Liver (tissue), 6 donors: ENCODE measurements at regions not wholly inside any gene's neighbourhood (a gene's known extent, or its start where the extent isn't known, plus 50 kb on each side); places are given as distances from the start of the nearest gene placed in this dataset.
"Not testable (repeated sequence)": the region's sequence is repeated elsewhere in the genome, so short reads cannot be mapped to it uniquely, and the experiment has no call there.

Source experiments
- DNase-seq: peaks from one replicate; pipeline ENCODE4 v3.0.0-alpha.2; 2017; ENCODE audit warnings: low spot score
- H3K27ac ChIP-seq, 2 donors: one replicate each; pipeline ENCODE4 v1.7.0; 2013; ENCODE audit warnings: inconsistent platforms in 2 of 2, low read length in 2 of 2, control low read depth in 1 of 2, low read depth in 1 of 2, mild to moderate bottlenecking in 1 of 2
- H3K27me3 ChIP-seq, 4 donors: one replicate each; pipeline versions ENCODE4 v1.6.1 to v1.7.0; 2013; ENCODE audit warnings: low read length in 3 of 4, inconsistent platforms in 1 of 4, mild to moderate bottlenecking in 1 of 4, moderate library complexity in 1 of 4; ENCODE audit not compliant: control insufficient read depth in 4 of 4, insufficient read depth in 4 of 4
- H3K36me3 ChIP-seq, 4 donors: one replicate each; pipeline versions ENCODE4 v1.6.1 to v1.7.0; 2013; ENCODE audit warnings: low read length in 3 of 4, mild to moderate bottlenecking in 3 of 4, low read depth in 1 of 4, moderate library complexity in 1 of 4; ENCODE audit not compliant: control insufficient read depth in 4 of 4, insufficient read depth in 3 of 4
- H3K4me1 ChIP-seq, 4 donors: one replicate each; pipeline versions ENCODE4 v1.6.1 to v1.7.0; 2013; ENCODE audit warnings: low read length in 3 of 4, mild to moderate bottlenecking in 3 of 4, moderate library complexity in 1 of 4; ENCODE audit not compliant: control insufficient read depth in 4 of 4, insufficient read depth in 4 of 4
- H3K4me3 ChIP-seq, 3 donors: one replicate each; pipeline versions ENCODE4 v1.6.1 to v1.7.0; 2013; ENCODE audit warnings: low read length in 3 of 3, control low read depth in 1 of 3, low read depth in 1 of 3, mild to moderate bottlenecking in 1 of 3
- H3K9ac ChIP-seq, 2 donors: one replicate each; pipeline ENCODE4 v1.7.0; 2013; ENCODE audit warnings: low read length in 2 of 2, mild to moderate bottlenecking in 2 of 2, moderate library complexity in 2 of 2, control low read depth in 1 of 2, low read depth in 1 of 2
- H3K9me3 ChIP-seq, 4 donors: one replicate each; pipeline versions ENCODE4 v1.6.1 to v1.7.0; 2013; ENCODE audit warnings: low read length in 3 of 4; ENCODE audit not compliant: control insufficient read depth in 4 of 4
- WGBS: extraction: QIAGEN DNeasy Blood & Tissue Kit; methylation state at CpG from one replicate; pipeline ENCODE4 v1.1.7; 2013; 5-methylcytosine and 5-hydroxymethylcytosine counted together
- donor health status: healthy.
- donor health status: healthy.
- donor health status: healthy.

DNA sequence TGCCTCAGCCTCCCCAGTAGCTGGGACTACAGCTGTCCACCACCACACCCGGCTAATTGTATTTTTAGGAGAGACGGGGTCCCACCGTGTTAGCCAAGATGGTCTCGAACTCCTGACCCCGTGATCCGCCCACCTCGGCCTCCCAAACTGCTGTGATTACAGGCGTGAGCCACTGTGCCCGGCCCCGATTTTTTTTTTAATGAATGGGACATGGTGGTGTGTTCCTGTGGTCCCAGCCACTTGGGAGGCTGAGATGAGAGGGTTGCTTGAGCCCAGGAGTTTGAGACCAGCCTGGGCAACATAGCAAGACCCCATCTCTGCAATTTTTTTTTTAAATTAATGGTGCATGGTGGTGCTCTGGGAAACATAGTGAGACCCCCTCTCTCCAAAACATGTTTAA lies 143.6 kb upstream of the TPTE start:
- H3K9ac ChIP-seq, H3K27me3 ChIP-seq, H3K36me3 ChIP-seq, DNase-seq, H3K9me3 ChIP-seq, H3K4me1 ChIP-seq, H3K27ac ChIP-seq, H3K4me3 ChIP-seq: not testable (repeated sequence)
- WGBS = 72% methylated on average over 10 of the region's 10 CpGs

- not testable (repeated sequence) for DNase-seq, H3K27me3 ChIP-seq, H3K27ac ChIP-seq, H3K9me3 ChIP-seq, H3K36me3 ChIP-seq, H3K4me1 ChIP-seq, H3K4me3 ChIP-seq, H3K9ac ChIP-seq
- WGBS = 85% methylated on average over 9 of the region's 9 CpGs
Observed at GRCh38 chr21:10379816-10380215, 141.6 kb upstream of the TPTE start.

DNA sequence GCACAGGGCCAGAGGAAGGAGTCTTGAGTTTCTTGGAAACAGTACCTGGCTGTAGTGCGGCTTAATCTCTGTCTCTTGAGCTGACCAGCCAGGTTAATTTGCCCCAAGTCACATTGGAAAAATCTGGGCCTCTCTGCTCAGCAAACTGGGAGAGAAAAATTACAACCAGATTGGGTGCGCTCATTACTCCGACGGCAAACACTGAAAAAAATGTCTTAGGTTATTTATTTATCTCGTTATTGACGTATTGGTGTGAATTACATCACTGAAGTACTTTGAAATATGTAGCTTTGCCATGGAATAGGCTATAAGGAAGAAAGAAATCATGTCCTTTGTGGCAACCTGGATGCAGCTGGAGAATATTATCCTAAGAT lies 139.7 kb upstream of the TPTE start:
- H3K36me3 ChIP-seq, H3K27me3 ChIP-seq, H3K4me3 ChIP-seq, H3K27ac ChIP-seq, H3K9ac ChIP-seq, DNase-seq, H3K4me1 ChIP-seq: not testable (repeated sequence)
- peaks cover 0 to 12% (median 7%) of the 10 kb centered on the region in 4 donors for H3K9me3 ChIP-seq
- 73% methylated on average over 6 of the region's 6 CpGs for WGBS

- H3K27me3 ChIP-seq, H3K4me3 ChIP-seq, H3K9ac ChIP-seq, H3K4me1 ChIP-seq, H3K36me3 ChIP-seq, H3K27ac ChIP-seq, DNase-seq: not testable (repeated sequence)
- 65% methylated on average over 8 of the region's 8 CpGs for WGBS
- H3K9me3 ChIP-seq = peaks cover 2 to 12% (median 8%) of the 10 kb centered on the region in 4 donors
Observed at GRCh38 chr21:10382135-10382534, 139.2 kb upstream of the TPTE start.

- H3K4me1 ChIP-seq, H3K27me3 ChIP-seq, H3K27ac ChIP-seq, H3K36me3 ChIP-seq, DNase-seq, H3K4me3 ChIP-seq, H3K9ac ChIP-seq: not testable (repeated sequence)
- peaks cover 2 to 12% (median 9%) of the 10 kb centered on the region in 4 donors for H3K9me3 ChIP-seq
- 55% methylated on average over 5 of the region's 5 CpGs for WGBS
Observed at GRCh38 chr21:10382580-10382979, 138.8 kb upstream of the TPTE start.

DNA sequence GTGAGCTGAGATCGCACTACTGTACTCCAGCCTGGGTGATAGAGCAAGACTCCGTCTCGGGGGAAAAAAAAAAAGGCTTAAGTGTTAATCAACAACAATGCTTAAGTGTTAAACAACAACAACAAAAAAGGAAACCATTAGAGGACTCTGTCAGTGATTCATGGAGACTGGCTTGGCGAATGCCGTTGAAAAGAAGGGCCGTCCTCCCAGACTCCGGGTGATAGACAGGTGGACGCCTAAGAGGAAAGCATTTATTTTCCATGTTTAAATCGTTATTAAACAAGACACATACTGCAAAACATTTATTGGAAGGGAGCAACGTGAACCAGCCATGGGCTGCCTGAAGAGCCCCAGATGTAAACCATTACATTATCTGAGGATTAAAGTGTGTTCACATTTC lies 137.8 kb upstream of the TPTE start:
- not testable (repeated sequence) for H3K27me3 ChIP-seq, H3K36me3 ChIP-seq, H3K4me3 ChIP-seq, H3K9ac ChIP-seq, H3K27ac ChIP-seq, DNase-seq, H3K4me1 ChIP-seq
- H3K9me3 ChIP-seq = peaks cover 2 to 12% (median 10%) of the 10 kb centered on the region in 4 donors
- 75% methylated on average over 10 of the region's 10 CpGs for WGBS

DNA sequence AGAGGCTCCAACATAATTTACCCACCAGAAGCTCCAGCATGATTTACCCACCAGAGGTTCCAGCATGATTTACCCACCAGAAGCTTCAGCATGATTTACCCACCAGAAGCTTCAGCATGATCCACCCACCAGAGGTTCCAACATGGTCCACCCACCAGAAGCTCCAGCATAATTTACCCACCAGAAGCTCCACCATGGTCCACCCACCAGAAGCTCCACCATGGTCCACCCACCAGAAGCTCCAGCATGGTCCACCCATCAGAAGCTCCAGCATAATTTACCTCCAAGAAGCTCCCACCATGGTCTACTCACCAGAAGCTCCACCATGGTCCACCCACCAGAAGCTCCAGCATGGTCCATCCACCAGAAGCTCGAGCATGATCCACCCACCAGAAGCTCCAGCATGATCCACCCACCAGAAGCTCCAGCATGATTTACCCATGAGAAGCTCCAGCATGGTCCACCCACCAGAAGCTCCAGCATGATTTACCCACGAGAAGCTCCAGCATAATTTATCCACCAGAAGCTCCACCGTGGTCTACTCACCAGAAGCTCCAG lies 137.0 kb upstream of the TPTE start:
- not testable (repeated sequence) for H3K4me3 ChIP-seq, H3K27ac ChIP-seq, H3K27me3 ChIP-seq, DNase-seq, H3K4me1 ChIP-seq, H3K9ac ChIP-seq, H3K36me3 ChIP-seq
- WGBS = 49% methylated on average over 3 of the region's 3 CpGs
- H3K9me3 ChIP-seq = peaks cover 2 to 12% (median 11%) of the 10 kb centered on the region in 4 donors

DNA sequence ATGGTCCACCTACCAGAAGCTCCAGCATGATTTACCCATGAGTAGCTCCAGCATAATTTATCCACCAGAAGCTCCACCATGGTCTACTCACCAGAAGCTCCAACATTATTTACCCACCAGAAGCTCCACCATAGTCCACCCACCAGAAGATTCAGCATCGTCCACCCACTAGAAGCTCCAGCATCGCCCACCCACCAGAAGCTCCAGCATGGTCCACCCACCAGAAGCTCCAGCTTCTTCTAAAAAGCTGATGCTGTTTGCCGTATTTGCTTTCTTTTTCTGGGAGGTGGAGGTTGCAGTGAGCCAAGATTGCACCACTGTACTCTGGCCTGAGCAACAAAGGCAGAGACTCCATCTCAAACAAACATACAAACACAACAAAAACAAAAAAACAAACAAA lies 136.2 kb upstream of the TPTE start:
- WGBS = 70% methylated on average over 3 of the region's 3 CpGs
- not testable (repeated sequence) for H3K36me3 ChIP-seq, H3K4me1 ChIP-seq, DNase-seq, H3K4me3 ChIP-seq, H3K27ac ChIP-seq, H3K9ac ChIP-seq, H3K27me3 ChIP-seq
- peaks cover 6 to 13% (median 12%) of the 10 kb centered on the region in 4 donors for H3K9me3 ChIP-seq
